ENCODE measurements at regions not wholly inside any gene's neighbourhood (a gene's known extent, or its start where the extent isn't known, plus 50 kb on each side); places are given as distances from the start of the nearest gene placed in this dataset.

DNA sequence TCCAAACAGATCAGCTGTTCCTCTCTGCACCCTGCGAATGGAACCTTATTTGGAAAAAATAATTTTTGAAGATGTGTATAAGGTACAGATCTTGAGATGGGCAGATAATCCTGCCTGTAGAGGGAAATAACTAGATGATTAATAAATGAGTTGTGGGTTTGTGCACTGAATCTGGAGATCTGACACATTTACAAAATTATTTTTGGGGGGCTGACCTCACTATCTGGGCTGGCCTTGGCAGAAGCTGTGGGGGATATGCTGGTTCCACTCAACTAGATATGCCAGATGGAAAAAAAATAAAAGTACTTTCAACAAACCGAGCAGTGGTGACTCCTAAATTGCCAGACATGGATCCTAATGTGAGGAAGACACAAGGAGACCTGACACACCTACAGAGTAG is 552.2 kb upstream of the AMELY start:
- peak; percentile 12 for DNase-seq
- Histone ChIP-seq H3K9ac (peak overlapping the region; percentile 81), H3K79me2 (ENCODE audit: insufficient read depth) (no peaks in the 10 kb centered on the region), H3K4me2 (ENCODE audit: unreplicated experiment) (peak overlapping the region; percentile 65), H3K27ac (peak overlapping the region; percentile 100), H3K4me3 (no peak overlapping the region), H2AFZ (no peak overlapping the region), H3K9me2 (ENCODE audit: insufficient read depth) (no peaks in the 10 kb centered on the region), H3K36me3 (ENCODE audit: low read depth) (no peaks in the 10 kb centered on the region), H3K27me3 (replicated peaks; ENCODE audit: insufficient read depth) (no peaks in the 10 kb centered on the region), H3F3A (ENCODE audit: insufficient read depth) (peaks cover 92% of the 10 kb centered on the region), H3K4me1 (ENCODE audit: insufficient read depth) (peaks cover 85% of the 10 kb centered on the region), H4K20me1 (ENCODE audit: insufficient read depth) (no peaks in the 10 kb centered on the region), H3K9me3 (ENCODE audit: low read depth) (no peaks in the 10 kb centered on the region)
- TF ChIP-seq EZH2 (IDR thresholded peaks at IDR 0.05; ENCODE audit: insufficient read depth, poor library complexity, severe bottlenecking) (no peak), EZH2phosphoT487 (IDR thresholded peaks at IDR 0.05; ENCODE audit: insufficient read depth, low read depth) (no peak)
- in situ Hi-C loops (cut with MboI), result no loop called here
- 7 to 17% methylated on average over 2 of the region's 2 CpGs for WGBS, 2 experiments (ENCODE audit: low coverage in 1 of 2, low lambda C conversion rate in 2 of 2, missing lambda C conversion rate in 2 of 2)

DNA sequence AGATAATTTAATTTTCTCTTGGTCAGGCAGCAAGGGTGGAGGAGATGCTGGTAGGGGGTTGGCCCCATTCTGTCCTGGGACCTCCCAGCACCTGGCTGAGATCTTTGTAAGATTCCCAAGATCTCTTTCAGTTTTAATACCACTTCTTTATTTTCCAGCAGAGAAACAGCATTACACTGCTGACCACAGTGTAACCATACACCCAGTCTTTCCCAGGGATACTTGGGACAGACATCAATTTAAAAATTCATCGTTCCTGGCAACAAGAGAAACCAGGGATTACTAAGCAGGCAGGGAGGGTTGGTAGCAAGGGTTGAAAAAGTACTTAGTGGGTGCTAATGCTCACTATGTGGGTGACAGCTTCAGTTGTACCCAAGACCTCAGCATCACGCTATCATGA is 551.6 kb upstream of the AMELY start:
- Histone ChIP-seq H3K9me2 (ENCODE audit: insufficient read depth) (no peaks in the 10 kb centered on the region), H3K4me1 (ENCODE audit: insufficient read depth) (peaks cover 85% of the 10 kb centered on the region), H4K20me1 (ENCODE audit: insufficient read depth) (no peaks in the 10 kb centered on the region), H3K79me2 (ENCODE audit: insufficient read depth) (no peaks in the 10 kb centered on the region), H3K9me3 (ENCODE audit: low read depth) (no peaks in the 10 kb centered on the region), H2AFZ (no peak overlapping the region), H3K27me3 (replicated peaks; ENCODE audit: insufficient read depth) (no peaks in the 10 kb centered on the region), H3K9ac (peak overlapping the region; percentile 81), H3K27ac (peak overlapping the region; percentile 100), H3F3A (ENCODE audit: insufficient read depth) (peaks cover 92% of the 10 kb centered on the region), H3K36me3 (ENCODE audit: low read depth) (no peaks in the 10 kb centered on the region), H3K4me3 (no peak overlapping the region), H3K4me2 (ENCODE audit: unreplicated experiment) (peak overlapping the region; percentile 65)
- TF ChIP-seq EZH2phosphoT487 (IDR thresholded peaks at IDR 0.05; ENCODE audit: insufficient read depth, low read depth) (no peak), EZH2 (IDR thresholded peaks at IDR 0.05; ENCODE audit: insufficient read depth, poor library complexity, severe bottlenecking) (no peak)
- 50 to 67% methylated on average over 2 of the region's 2 CpGs for WGBS, 2 experiments (ENCODE audit: low coverage in 1 of 2, low lambda C conversion rate in 2 of 2, missing lambda C conversion rate in 2 of 2)
- peak; percentile 40 for DNase-seq
- in situ Hi-C loops (cut with MboI), result no loop called here

DNA sequence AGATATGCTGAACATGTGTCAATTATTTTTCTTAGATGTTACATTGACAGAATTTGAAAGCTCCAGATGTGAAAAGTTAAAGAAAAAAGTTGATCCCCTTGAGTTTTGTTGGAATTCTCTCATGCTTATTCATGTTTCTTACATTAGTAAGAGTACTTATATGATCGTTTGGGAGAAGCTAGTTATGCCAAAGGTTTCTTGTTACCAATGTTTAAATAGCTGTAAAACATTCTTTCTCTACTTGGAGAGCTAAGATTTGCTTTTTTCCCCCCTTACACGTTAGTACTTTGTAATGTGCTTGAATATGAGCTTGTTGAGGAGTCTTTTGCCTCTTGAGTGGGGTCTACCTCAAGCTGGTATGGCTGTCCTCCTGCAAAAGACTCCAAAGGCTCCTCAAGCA is 551.1 kb upstream of the AMELY start:
- no peak overlapping the region for H2AFZ ChIP-seq
- H3F3A ChIP-seq (ENCODE audit: insufficient read depth), result peaks cover 91% of the 10 kb centered on the region
- no peaks in the 10 kb centered on the region for H3K9me3 ChIP-seq (ENCODE audit: low read depth)
- H3K27ac ChIP-seq, result peak overlapping the region; percentile 100
- no peak overlapping the region for H3K4me3 ChIP-seq
- H4K20me1 ChIP-seq (ENCODE audit: insufficient read depth), result no peaks in the 10 kb centered on the region
- no peaks in the 10 kb centered on the region for H3K27me3 ChIP-seq (replicated peaks; ENCODE audit: insufficient read depth)
- no peak for TF ChIP-seq EZH2phosphoT487 (IDR thresholded peaks at IDR 0.05; ENCODE audit: insufficient read depth, low read depth)
- TF ChIP-seq EZH2 (IDR thresholded peaks at IDR 0.05; ENCODE audit: insufficient read depth, poor library complexity, severe bottlenecking), result no peak
- 17 to 27% methylated on average over 2 of the region's 2 CpGs for WGBS, 2 experiments (ENCODE audit: low coverage in 1 of 2, low lambda C conversion rate in 2 of 2, missing lambda C conversion rate in 2 of 2)
- H3K9me2 ChIP-seq (ENCODE audit: insufficient read depth), result no peaks in the 10 kb centered on the region
- peak; percentile 58 for DNase-seq
- no peaks in the 10 kb centered on the region for H3K79me2 ChIP-seq (ENCODE audit: insufficient read depth)
- peak overlapping the region; percentile 65 for H3K4me2 ChIP-seq (ENCODE audit: unreplicated experiment)
- peak overlapping the region; percentile 81 for H3K9ac ChIP-seq
- no peaks in the 10 kb centered on the region for H3K36me3 ChIP-seq (ENCODE audit: low read depth)
- in situ Hi-C loops (cut with MboI), result no loop called here
- H3K4me1 ChIP-seq (ENCODE audit: insufficient read depth), result peaks cover 84% of the 10 kb centered on the region

DNA sequence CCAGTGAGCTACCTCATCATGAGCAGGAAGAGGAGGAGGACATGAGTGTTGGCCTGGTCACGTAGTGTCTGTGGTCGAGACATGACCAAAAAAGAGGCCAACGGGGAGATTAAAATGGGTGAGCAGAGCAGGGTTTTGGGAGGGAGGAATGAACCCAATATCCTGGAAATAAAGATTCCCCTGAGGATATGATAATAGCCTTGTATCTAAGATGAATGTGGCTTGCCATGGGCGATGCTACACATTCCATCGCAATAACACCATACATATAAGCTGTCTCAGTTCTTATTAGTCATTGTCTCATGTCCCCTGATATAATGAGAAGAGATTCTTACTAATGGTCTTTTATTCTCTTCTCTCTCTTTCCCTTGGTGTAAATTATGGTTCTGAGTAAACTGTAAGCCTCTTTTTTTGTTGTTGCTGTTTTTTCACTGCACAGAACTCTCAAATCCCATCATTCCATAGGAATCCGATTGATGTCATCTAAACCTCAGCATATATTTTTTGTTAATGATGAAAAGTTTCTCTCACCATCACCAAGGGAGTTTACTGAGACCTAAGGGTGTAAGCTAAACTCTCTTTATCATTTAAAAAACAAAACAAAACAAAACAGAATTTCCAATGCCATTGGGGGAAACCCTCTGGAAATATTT is 550.4 kb upstream of the AMELY start:
- no peaks in the 10 kb centered on the region for H3K36me3 ChIP-seq (ENCODE audit: low read depth)
- no peaks in the 10 kb centered on the region for H3K9me3 ChIP-seq (ENCODE audit: low read depth)
- WGBS, 2 experiments (ENCODE audit: low coverage in 1 of 2, low lambda C conversion rate in 2 of 2, missing lambda C conversion rate in 2 of 2), result 0 to 1% methylated on average over 4 to 6 of the region's 6 CpGs
- DNase-seq, result peak; percentile 90
- no peak overlapping the region for H3K4me3 ChIP-seq
- H3F3A ChIP-seq (ENCODE audit: insufficient read depth), result peaks cover 91% of the 10 kb centered on the region
- H3K27ac ChIP-seq, result peak overlapping the region; percentile 100
- no peaks in the 10 kb centered on the region for H3K27me3 ChIP-seq (replicated peaks; ENCODE audit: insufficient read depth)
- in situ Hi-C loops (cut with MboI), result no loop called here
- H3K79me2 ChIP-seq (ENCODE audit: insufficient read depth), result no peaks in the 10 kb centered on the region
- H2AFZ ChIP-seq, result no peak overlapping the region
- H4K20me1 ChIP-seq (ENCODE audit: insufficient read depth), result no peaks in the 10 kb centered on the region
- TF ChIP-seq EZH2 (IDR thresholded peaks at IDR 0.05; ENCODE audit: insufficient read depth, poor library complexity, severe bottlenecking) (no peak), EZH2phosphoT487 (IDR thresholded peaks at IDR 0.05; ENCODE audit: insufficient read depth, low read depth) (no peak)
- no peaks in the 10 kb centered on the region for H3K9me2 ChIP-seq (ENCODE audit: insufficient read depth)
- H3K4me1 ChIP-seq (ENCODE audit: insufficient read depth), result peaks cover 83% of the 10 kb centered on the region
- H3K4me2 ChIP-seq (ENCODE audit: unreplicated experiment), result peak overlapping the region; percentile 65
- H3K9ac ChIP-seq, result peak overlapping the region; percentile 81

DNA sequence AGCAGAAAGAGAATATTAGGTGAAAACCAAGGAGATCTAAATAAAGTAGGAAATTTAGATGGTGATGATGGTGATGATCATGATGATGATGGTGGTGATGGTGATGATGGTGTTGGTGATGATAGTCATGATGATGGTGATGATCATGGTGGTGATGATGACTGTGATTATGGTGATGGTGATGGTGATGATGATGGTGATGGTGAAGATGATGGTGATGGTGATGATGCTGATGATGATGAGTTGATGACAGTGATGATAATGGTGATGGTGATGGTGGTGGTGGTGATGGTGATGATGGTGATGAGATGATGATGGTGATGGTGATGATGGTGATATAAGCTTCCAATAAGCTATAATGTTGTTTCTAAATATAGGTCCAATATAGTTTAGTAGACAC is 548.2 kb upstream of the AMELY start:
- Histone ChIP-seq H3K9ac (no peak overlapping the region), H3K79me2 (ENCODE audit: insufficient read depth) (no peaks in the 10 kb centered on the region), H3K27me3 (replicated peaks; ENCODE audit: insufficient read depth) (no peaks in the 10 kb centered on the region), H4K20me1 (ENCODE audit: insufficient read depth) (no peaks in the 10 kb centered on the region), H3K4me3 (no peak overlapping the region), H3K4me1 (ENCODE audit: insufficient read depth) (peaks cover 81% of the 10 kb centered on the region), H2AFZ (no peak overlapping the region), H3K36me3 (ENCODE audit: low read depth) (no peaks in the 10 kb centered on the region), H3K9me3 (ENCODE audit: low read depth) (no peaks in the 10 kb centered on the region), H3K27ac (peak overlapping the region; percentile 100), H3K4me2 (ENCODE audit: unreplicated experiment) (no peak overlapping the region), H3F3A (ENCODE audit: insufficient read depth) (peaks cover 86% of the 10 kb centered on the region), H3K9me2 (ENCODE audit: insufficient read depth) (no peaks in the 10 kb centered on the region)
- in situ Hi-C loops (cut with MboI), result no loop called here
- DNase-seq, result no peak
- no peak for TF ChIP-seq EZH2phosphoT487 (IDR thresholded peaks at IDR 0.05; ENCODE audit: insufficient read depth, low read depth)
- no peak for TF ChIP-seq EZH2 (IDR thresholded peaks at IDR 0.05; ENCODE audit: insufficient read depth, poor library complexity, severe bottlenecking)
